Stimulated activated CD4-positive, alpha-beta T cell treated with anti-CD3 and anti-CD28 coated beads, Interleukin-4, amount 100 ng/mL, for 4 hours (primary cell): ENCODE measurements at regions not wholly inside any gene's neighbourhood (a gene's known extent, or its start where the extent isn't known, plus 50 kb on each side); places are given as distances from the start of the nearest gene placed in this dataset.

Source experiments
- DNase-seq, 2 experiments: peaks; one replicate each; pipeline ENCODE4 v3.0.0-alpha.2; 2020

DNA sequence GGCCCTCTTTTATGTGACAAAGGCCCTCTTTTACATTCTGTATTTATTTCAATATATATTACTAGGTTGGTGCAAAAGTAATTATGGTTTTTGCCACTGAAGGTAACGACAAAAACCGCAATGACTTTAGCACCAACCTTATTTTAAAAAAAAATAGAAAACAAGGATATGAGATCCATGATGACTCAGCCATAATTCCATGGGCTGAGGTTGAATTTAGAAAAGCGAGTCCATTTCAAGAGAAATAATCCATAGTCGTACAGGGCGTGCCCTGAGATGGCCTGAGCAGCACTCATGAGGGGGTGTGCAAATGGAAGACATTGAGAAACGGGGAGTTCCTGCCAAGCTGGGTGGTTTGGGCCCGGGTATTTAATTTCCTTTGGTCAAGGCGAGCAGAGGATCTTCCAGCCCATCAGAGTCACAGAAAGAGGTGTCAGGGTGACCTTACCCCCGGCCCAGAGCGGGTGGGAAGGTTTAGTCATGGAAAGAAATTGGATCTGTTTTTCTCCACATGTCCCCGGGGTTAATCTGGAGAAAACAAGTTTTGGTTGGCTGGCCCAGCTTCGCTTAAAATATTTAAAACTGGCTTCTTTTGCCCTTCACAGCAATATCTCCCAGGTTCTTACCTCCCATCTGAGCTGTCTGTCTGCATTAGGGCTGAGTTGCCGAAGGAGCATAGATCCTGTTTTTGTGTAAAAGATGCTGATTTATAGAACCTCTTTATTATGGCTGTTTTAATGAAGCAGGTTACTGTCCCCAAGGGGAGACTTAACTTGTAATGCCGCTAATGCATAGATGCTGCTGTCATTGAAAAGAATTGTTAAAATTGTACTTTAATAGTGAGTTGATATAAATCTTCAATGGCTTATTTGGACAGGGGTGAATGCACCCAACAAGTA, 255.6 kb downstream of the PREX1 start:
- no peak for DNase-seq

DNA sequence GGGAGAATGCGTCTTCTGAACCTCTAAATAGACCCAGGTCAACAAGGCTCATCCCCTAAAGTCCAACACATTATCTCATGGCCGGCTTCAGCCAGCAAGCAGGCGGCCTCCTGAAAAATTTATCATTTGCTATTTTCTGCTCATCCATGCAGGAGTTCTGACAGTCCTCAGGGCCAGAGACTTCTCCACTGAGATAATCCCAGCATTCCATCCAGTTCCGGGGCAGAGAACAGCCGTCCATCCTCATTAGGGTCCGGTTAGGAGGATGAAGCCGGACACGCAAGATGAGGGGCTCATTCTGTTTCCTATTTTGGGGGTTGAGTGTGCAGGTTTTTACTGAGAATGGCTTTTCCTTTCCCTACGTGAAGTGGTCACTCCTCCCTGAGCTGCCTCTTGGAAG, 258.1 kb downstream of the PREX1 start:
- DNase-seq = no peak

DNA sequence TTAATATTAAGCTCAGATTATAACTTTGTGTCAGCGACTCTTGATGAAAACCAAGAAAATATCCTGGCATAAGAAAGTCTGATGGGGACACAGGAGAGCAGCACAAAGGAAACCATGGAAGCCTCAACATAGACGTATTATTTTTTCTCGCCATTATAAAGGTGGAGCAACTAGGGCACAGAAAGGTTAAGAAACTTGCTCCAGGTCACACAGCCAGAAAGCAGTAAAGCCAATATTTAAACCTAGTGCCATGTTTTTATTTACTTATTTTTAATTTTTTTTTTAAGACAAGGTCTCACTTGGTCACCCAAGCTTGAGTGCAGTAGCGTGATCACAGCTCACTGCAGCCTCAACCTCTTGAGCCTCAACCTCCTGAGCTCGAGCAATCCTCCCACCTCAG, 259.3 kb downstream of the PREX1 start:
- DNase-seq = no peak

DNA sequence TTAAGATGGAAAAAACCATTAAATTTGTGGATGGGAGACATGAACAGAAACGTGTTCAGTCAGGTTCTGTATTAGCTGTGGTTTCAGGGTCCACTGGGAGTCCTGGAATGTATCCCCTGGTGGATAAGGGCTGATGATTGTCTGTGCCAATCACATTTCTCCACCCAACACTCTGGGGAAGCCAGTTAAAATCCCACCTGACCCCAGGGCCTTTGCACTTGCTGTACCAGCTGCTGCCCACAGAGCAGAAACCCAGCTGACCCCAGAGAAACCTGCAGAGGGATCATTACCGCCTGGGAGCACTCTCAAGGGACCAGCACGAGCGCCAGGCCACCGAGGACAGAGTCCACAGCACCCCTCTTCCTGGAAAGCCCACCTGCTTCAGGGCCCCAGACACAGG, 260.7 kb downstream of the PREX1 start:
- DNase-seq = no peak

DNA sequence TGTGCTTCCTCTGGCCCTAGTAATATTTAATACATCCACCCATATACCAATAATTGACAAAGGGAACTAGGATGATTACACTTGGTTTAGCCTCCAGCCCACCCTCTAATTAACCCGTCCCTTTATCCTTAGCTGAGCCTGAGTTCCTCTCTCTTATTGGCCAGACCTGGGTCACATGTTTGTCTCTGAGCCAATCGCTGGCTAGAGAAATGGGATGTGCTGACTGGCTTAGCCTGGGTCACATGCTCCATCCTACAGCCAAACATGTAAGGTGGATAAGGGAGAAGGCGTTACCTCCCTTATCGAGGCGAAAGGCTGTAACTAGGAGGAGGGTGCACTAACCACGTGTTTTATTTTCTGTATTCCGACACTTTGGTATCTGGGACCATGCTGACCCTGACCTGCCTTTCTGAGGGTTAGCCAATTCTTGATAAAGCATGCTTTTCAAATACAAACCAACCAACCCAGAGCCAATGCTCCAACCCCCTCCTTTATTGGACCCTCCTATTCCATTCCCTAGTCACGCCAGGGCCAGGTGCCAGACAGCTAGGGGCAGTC, 262.7 kb downstream of the PREX1 start:
- DNase-seq = no peak

DNA sequence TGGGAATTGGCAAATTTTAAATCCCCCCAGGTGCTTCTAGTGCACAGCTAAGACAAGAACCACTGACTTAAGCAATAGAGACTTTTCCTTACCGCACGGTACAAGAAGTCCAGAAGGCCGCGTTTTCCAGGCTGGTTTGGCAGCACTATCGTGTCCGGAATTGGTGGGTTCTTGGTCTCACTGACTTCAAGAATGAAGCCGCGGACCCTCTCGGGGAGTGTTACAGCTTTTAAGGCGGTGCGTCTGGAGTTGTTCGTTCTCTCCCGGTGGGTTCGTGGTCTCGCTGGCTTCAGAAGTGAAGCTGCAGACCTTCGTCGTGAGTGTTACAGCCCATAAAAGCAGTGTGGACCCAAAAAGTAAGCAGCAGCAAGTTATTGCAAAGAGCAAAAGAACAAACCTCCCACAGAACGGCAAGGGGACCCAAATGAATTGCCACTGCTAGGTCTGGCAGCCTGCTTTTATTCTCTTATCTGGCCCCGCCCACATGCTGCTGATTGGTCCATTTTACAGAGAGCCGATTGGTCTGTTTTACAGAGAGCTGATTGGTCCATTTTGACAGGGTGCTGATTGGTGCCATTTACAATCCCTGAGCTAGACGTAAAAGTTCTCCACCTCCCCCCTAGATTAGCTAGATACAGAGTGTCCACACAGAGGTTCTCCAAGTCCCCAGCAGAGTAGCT, 264.5 kb downstream of the PREX1 start:
- DNase-seq = no peak

DNA sequence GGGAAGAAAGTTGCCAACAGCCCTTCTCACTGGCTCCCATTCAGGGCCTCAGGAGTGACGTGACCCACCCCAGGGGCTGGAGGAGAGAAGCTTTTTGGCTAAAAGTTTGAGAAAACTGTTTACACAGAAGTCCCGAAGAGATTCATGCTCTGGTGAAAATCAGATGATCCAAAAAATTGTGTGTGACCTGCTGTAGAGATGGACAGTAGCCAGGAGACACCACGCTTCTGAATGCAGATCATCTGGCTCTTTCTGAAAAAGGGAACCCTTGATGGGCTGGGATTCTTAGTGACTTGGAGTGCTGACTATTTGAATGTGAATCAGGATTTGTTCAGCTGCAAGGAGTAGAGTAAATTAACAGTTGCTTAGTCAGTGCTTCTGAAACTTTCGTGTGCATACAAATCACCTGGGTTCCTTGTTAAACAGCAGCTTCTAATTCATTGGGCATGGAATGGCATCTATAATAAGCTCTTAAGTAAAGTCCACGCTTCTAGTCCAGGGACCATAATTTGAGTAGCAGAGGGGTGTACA, 265.1 kb downstream of the PREX1 start:
- no peak for DNase-seq

DNA sequence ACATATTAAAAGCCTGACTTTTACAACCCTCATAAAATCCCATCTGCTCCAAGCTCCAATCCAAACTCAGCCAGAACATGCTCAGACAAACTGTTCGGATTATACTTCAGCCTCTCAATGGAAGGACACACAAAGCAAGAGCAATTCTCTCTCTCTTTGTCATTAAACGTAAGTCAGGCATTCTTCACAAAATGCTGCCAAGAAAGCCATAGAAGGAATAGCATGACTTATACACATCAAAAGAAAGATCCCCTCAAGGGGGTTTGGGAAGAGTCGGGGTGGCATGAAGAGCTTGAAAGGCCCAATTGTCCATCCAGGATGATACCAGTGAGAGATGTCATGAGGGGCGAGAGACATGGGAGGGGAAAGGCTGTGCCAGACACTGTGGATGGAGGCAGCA, 268.9 kb downstream of the PREX1 start:
- DNase-seq = no peak

DNA sequence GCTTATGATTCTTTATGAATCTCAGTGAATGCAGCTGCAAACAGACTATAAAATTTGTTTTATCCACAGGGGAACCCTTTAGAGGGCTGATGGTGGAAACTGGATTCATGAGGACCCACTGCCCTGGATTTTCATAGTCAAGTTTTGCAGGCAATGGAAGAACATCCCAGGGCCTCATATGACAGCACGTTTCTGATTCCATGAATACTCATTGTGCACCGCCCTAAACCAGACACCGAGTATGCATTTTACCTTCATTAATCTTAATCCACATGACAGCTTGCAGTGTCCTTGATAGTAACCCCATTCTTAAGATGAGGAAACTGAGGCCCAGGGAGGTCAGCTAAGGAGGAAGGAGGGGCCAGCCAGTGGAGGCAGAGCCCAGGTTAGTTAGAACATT, 270.4 kb downstream of the PREX1 start:
- DNase-seq = no peak

DNA sequence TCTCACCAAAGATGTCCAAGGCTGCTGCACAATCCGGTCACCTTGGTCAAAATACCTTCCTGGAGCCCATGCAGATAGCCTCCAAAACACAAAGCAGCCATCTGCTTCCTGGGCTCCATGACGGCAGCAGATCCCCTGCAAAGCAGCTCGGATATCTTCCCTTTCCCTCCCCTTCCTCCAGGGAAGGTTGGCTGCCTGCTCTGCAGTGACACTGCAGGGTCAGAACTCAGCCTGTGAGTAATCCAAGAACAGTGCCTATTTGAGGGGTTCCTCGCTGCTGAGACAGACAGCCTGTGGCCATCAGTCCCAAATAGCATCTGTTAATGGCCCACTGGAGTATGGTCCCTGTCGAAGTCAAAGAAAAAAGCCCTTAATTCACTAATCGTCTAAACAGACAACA, 270.8 kb downstream of the PREX1 start:
- DNase-seq = no peak

DNA sequence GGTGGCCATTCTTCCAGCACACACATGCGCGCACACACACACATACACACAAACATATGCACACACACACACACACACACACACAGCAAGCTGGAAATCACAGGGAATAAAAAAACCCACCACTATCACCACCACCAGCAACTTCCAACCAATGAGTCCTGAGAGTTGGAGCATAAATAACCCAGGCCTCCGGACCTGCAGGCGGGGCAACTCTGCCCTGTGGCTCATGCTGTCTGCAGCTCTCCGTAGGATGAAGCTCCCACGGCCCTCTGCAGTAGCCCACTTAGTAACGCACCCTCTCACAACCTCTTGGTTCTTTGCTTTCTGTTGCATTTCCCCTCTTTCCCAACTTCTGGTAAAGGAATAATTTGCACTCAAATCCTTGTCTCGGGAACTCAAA, 275.2 kb downstream of the PREX1 start:
- no peak for DNase-seq

DNA sequence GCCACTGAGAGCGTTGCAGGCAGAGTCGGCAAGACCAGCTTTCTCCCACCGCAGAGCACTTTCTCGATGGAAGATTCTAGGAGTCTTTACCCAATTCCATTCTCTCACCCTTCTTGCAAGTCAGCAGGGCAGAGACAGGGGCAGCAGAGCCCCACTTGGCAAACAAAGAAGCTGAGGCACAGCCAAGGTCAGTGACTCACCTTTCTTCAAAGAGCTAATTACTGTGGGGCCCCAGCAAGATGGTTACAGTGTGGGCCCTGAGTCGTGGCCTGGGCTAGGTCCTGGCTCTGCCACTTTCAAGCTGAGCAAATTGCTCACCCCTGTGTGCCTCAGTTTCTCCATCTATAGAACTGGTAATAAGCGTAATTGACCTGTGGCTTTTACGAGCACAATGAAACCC, 277.0 kb downstream of the PREX1 start:
- no peak for DNase-seq

DNA sequence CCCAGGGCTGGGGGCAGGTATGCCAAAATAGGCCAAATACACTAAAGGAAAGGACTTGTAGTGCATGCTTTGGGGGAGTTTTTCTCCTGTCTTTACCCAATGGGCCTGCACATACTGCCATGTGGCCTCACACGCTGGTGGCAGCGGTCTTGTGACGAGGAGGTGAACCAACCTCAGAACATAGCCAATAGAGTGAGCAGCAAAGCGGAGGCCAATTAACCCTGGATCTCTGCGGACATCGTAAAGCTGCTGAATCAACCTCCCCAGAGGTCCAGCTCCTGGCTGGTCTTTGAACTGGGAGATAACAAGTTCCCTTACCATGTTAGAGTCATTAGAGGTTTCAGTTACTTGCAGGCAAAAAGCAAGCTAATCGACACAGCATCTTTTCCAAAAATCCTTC, 280.1 kb downstream of the PREX1 start:
- no peak for DNase-seq

DNA sequence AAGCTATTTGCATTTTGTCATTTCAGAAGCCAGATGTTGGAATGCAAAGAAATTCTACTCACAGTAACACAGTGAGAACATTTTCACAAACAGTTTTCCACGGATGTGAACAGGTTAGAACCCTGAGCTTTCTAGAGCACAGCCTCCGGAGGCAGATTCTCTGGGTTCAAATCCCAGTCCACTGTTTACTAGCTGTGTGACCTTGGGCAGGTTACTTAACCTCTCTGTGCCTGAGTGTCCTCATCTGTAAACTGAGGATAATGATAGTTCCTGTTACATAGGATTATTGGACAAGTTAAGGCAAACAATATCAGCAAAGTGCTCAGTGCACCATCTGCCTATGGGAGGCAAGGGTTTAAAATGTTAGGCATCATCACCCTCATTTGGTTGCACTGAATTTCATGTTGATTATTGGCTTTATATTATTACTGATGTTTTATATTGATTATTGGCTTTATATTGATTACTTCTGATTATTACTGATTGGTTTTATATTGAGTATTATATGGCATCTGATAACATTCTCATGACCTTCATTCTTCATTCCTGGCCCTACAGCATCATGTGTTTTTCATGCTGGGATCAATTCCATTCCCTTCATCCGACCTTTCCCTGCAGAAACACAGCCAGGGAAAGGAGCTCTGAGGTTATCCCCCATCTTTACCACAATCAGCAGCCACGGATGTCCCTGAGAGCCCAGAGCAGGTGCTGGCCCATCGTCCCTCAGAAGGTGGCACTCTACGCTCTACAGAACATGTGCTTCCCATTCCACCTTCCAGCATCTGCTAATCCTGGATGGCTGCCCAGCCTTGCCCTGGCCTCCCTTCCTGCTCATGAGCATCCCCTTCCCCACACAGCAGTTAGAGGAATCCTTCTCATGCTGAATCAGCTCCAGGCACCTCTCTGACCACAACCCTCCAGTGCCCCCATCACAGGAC, 283.1 kb downstream of the PREX1 start:
- no peak for DNase-seq

DNA sequence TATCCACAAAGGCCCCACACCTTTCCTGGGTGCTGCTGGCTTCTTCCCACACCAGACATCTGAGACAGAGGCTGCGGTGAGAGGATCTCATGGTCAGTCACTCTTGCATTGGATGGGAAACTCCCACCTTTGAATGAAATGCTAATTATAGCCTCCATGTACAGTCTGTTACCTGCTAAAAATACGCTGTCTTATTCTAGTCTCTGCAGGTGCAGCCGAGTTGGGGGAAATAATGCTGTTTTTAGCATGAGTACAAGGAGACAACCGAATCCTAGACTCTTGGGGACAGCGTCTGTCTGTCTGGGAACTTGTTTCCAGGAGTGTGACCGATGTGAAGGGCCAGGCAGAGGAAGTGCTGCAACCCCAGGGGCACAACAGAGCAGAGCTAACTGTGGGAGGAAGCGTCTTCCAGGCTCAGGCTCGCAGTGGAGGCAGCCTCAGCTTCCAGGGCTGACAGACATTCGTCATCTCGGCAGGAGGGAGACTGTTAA, 286.2 kb downstream of the PREX1 start:
- no peak for DNase-seq

DNA sequence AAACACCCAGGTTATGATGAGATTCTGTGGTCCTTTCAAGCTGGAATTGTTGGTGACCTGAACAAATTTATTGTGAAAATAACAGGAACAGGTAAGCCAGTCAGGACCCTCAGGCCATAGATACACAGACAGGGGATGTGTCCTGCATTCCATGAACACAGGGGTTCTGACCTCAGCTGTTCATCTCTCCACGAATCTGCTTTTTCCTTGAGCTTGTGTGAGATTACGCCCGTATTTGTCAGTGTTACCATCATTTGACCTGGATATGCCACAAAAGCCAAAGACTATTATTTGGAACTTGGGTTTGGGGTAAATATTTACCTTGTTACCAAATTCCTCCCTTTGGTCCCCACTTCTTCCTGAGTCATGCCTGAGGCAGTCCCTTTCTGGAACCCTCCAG, 288.9 kb downstream of the PREX1 start:
- no peak for DNase-seq

DNA sequence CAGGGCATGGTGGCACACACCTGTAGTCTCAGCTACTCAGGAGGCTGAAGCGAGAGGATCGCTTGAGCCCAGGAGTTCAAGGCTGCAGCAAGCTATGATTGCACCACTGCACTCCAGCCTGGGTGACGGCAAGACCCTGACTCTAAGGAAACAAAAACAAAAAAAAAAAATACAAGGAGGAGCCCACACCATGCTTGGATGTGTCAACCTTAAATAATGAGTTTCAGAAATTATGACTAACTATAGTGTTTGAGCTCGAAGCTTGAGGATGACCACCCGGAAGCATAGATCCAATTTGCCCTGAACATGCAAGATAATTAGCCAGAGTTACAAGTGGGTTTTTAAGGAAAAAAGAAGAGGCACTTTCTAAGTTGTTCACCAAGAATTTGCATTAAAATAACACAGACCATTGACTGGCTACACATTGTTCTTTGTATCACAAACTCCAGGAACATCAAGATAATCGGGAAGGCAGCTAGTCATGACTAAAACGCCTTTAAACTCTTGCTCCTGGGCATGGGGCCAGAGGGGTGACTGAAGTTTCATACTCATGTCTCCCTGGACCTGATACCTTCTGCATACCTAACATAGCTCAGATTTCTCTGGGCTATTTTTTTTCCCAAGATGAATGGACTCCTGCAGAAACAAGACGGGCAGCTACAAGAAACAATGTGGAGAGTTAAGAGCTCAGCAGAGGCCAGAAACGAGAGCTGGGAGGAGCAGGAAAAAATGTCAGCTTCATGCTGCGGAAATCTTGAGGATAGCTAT, 289.6 kb downstream of the PREX1 start:
- DNase-seq = no peak

DNA sequence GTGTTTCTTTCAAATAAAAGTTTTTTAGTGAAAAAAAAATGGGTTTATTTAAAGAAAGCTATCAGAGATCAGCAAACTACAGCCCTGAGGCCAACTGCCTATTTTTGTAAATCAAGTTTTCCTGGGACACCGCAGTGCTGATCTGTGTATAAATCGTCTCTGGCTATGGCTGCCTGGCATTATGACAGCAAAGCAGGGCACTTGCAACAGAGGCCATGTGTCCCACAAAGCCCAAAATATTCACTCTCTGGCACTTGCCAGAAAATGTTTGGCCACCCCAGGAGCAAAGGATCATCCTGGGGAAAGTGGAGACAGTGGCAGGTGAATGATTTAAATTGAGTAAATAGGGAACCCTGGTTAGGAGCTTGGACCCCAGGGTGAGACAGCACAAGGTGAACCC, 291.6 kb downstream of the PREX1 start:
- no peak for DNase-seq

DNA sequence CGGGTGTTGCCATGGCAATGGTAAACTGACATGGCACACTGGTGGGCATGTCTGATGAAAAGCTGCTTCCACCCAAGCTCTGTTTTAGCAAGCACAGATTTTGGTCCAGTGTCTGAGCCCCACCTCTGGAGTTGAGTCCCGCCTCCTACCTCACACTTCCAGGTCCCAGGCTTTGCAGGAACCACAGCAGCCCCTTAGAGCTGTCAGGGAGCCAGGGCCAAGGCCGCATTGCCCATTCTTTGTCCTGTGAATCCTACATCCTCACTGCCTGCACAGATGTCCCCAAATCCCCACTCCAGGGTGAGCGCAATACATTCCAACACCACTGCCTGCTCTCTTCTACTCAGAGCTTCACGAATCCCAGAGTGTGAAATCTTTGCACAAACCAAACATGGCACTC, 292.2 kb downstream of the PREX1 start:
- no peak for DNase-seq

DNA sequence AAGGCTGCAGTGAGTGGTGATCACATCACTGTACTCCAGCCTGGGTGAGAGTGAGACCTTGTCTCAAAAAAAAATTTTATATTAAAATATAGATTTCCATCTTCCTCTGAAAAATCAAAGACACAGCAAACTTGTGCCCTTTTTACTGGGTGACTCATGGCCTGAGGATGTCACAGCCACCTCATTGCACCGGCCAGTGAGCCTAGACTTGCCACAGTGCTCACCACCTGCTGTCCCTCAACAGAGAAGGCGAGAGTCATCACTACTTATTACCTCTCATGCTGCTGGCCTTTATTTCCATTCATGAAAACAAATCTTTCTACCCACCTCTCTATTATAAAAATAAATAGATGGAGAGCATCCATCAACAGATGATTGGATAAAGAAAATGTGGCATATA, 295.8 kb downstream of the PREX1 start:
- no peak for DNase-seq

DNA sequence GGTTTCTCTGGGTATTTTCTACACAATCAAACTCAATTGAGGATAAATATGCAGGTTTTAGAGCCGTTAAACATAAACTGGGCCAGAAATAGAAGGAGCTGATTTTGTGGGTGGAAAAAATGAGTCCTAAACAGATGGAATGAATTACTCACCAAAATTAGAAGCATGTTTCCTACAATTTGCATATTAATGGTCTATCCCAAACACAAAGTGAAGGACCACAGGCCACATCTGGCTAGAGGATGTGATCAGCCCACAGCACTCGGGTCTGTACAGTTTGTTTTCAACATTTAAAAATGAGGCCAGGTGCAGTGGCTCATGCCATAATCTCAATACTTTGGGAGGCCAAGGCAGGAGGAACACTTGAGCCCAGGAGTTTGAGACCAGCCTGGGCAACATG, 296.3 kb downstream of the PREX1 start:
- DNase-seq = no peak

DNA sequence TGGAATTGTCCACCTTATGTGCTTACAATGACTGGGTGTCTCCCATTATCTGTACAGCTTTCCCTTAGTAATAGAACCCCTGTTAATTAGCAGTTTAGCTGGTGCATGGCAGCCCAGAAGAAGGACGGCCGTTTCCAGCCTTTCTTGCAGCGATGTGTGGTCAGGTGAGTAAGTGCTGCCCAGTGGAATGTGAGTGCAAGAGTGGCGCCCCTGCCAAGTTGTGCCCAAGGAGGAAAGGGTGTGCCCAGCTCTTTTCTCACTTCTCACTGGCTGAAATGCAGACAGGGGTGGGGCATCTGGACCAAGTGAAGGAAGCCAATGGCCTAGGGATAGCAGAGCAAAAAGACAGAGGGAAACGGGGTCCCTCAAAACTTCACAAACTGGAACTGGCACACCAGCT, 296.8 kb downstream of the PREX1 start:
- DNase-seq = no peak
